Upper lobe of left lung (tissue), 4 donors: ENCODE measurements at regions not wholly inside any gene's neighbourhood (a gene's known extent, or its start where the extent isn't known, plus 50 kb on each side); places are given as distances from the start of the nearest gene placed in this dataset.

Experiments used
- CTCF ChIP-seq, 6 experiments: fragments of 450-650 bp in 4 of 6; fragments of 200-600 bp in 2 of 6; sonication (generic) in 2 of 6; IDR thresholded peaks; one replicate each; pipeline ENCODE4 v1.5.1; 2016 to 2019; ENCODE audit warnings: antibody characterized with exemption in 6 of 6
- POLR2A ChIP-seq, 4 donors: fragments of 450-650 bp; IDR thresholded peaks; one replicate each; pipeline ENCODE4 v1.5.1; 2016 to 2017; ENCODE audit warnings: antibody characterized with exemption in 4 of 4, mild to moderate bottlenecking in 2 of 4
- POLR2AphosphoS5 ChIP-seq, 2 donors: sonication (generic); formaldehyde crosslinking; IDR thresholded peaks; one replicate each; pipeline ENCODE4 v1.5.1; 2017; ENCODE audit warnings: antibody characterized with exemption in 2 of 2

GRCh38 chrX:30948051-30948450 lies 59.0 kb upstream of the TAB3 start:
- TF ChIP-seq POLR2A (IDR thresholded peaks at IDR 0.05) (no peak), CTCF (IDR thresholded peaks at IDR 0.05) (no peak), POLR2AphosphoS5 (IDR thresholded peaks at IDR 0.05) (no peak)
